GM18909 (cell line): ENCODE measurements at regions not wholly inside any gene's neighbourhood (a gene's known extent, or its start where the extent isn't known, plus 50 kb on each side); places are given as distances from the start of the nearest gene placed in this dataset.

Experiments
- ATAC-seq: cut with Tn5 transposase; IDR thresholded peaks from one replicate; pipeline ENCODE4 v1.9.1; 2021; ENCODE audit warnings: mild to moderate bottlenecking; ENCODE audit not compliant: unreplicated experiment, poor library complexity

GRCh38 chr6:98485593-98485992 is 348.8 kb upstream of the POU3F2 start:
- ATAC-seq = no peak

DNA sequence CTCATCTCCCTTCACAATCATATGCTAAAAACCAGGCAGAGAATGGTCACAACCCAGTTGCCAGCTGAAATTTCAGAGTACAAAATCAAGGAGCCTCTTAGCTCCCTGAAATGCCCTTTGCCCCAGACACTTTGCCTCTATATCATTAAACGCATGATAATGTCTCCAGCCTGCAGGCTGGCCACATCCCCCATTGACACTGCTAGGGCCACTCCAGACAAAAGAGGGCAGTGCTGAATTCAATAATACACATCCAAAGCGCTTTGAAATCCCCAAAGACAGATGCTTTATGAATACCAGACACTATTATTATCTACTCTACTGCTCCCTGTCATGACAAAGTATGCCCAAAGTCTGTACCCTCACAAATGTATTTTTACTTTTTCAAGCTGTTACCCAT is 348.3 kb upstream of the POU3F2 start:
- no peak for ATAC-seq

- ATAC-seq = no peak
Measured at GRCh38 chr6:98487612-98488011, 346.8 kb upstream of the POU3F2 start.

GRCh38 chr6:98498144-98498775 is 336.1 kb upstream of the POU3F2 start:
- ATAC-seq = no peak

DNA sequence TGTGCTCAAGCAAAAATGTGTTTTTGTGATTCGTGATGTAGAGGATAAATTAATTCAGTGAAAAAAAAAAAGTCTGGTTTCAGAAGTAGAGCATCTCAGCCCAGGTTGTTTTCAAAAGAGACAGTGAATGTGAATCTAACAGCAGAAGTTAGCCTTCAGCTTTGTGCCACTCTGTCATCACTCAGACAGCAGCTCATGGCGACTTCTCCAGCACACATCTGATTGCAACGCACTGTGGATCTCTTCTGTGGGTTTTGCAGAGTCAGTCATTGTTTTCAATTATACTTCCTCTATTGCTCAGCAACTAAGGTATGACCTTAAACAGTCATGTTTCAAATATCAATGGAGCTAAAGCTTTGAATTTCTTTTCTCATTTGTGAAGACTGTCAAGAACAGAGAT is 335.5 kb upstream of the POU3F2 start:
- no peak for ATAC-seq

DNA sequence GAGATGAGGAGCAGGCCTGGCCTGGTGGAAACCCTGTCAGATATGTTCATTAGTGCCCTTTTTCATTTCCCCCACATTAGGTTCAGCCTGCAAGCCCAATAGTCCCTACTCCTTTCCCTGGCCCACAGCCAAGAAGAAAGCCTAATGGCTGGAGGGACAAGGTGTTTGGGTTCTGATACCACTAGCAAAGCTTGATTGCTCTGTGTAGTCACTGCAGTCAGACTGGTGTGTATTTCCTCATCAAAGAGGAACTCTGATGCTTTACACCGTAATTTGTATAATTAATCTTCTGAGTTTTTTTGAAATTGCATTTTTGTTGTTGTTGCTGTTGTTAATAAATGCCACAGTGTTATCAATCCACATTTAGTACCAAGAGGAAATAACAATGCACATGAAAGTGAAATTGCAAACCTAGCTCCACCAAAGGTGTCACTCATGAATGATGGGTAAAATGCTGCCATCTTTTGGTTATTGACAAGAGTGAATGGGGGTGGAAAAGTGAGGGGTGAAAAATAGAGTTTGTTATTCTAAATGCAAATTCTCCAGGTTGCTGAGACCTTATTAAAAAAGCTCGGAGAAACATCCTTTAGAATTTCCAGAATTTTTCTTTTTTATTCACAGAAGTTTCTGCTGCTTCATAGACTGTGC is 320.2 kb upstream of the POU3F2 start:
- peak; percentile 68 for ATAC-seq

GRCh38 chr6:98514796-98515195 is 319.6 kb upstream of the POU3F2 start:
- no peak for ATAC-seq

DNA sequence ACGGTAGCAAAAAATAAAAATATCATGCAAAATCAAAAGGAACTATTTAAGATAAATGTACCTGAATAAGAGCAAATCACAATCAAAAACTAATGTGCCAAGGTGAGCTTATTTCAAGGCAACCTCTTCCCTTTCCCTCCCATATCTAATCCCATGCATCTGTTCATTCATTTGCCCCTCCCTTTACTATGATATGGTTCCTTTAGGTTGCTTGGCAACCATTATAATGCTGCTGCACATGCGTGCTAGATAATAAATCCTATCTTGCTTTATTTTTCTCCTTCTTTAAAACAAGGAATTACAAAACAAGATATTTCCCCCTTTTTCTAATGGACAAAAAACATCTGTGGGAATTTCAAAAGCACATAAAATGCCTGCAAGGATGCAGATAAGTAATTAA is 318.2 kb upstream of the POU3F2 start:
- no peak for ATAC-seq

DNA sequence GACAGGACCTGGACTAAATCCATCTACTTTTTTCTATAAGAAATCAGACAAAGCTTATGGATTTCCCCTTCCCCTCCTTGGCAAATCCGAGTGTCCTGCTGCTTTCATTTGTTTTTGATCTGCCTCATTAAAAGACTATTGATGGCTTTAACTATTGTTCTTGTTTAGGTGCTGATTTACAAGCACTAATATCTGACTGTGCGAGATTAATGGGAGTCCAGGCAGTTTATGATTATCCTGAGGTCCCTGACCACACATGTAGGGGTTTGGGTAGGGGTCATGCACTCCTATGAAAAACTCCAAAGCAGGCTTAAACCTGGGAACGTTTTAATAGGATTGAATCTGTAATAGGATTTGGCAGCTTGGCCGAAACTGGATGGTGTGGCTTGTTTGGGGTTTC is 317.5 kb upstream of the POU3F2 start:
- ATAC-seq = no peak

DNA sequence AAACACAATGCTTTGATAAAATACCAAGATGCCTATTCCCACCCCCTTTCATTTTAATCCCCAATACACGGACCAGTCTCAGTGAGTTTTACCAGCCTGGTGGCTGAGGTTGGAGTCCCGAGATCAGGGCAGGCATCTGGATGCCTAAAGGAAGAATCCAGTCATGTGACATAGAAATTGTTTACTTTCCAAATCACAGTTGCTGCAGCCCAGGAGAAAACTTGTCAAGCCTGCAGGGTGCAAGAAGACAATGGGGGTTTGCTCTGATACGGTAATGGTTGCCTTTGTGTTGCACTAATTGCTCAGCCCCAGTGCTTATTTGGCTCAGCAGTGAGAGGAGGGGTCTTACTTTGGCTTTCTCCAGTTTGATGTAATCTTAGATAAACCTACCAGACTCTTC is 308.5 kb upstream of the POU3F2 start:
- no peak for ATAC-seq

DNA sequence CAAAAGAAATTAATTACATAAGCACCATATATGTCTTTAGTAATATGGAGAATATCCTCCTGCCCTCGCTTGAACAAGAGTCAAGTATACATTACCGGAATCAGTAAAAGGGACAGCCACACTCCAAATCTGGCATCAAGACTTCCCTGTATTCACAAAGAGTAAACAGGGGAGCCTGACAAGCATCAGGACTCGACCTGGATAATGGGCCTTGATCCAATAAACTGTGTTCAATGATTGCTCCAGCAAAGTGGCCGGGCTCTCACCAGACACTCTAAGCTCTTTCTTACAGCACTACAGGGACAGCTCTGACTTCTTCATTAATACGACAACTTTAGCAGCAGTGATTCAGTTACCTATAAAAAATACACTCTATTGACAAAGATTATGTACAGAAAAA is 307.9 kb upstream of the POU3F2 start:
- no peak for ATAC-seq

DNA sequence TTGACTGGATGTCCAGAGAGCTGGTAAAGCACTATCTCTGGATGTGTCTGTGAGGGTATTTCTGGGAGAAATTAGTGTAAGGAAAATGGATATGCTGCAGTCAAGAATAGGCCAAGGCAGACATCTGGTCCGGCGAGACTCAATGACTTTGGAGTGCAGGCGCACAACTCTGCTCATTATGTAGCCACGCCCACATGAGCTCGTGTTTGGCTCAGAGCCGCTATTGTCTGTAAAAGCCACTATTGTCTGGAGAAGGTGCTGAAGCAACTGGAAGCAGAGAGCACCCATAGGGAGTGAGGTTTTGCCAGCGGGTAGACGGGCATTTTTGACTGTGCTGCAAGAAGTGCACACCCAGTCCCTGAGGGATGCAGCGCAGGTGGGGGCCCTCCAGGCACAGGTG is 305.0 kb upstream of the POU3F2 start:
- no peak for ATAC-seq

DNA sequence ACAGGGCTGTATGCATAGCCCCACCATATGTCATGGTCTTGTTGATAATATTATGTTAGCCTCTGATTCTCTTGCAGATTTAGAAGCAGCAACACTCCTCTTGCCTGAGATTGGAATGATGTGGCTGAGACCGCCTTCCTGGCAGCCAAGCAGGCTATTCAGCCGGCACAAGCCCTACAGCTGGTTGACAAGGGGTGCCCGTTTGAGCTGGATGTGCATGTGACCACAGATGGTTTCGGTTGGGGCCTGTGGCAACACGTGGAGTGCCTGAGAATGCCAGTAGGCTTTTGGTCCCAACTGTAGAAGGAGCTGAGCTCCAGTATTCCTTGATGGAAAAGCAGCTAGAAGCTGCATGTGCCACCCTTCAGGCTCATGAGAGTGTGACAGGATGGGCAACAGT is 303.6 kb upstream of the POU3F2 start:
- no peak for ATAC-seq

- ATAC-seq = no peak
Measured at GRCh38 chr6:98532004-98532403, 302.4 kb upstream of the POU3F2 start.

GRCh38 chr6:98539741-98540140 is 294.6 kb upstream of the POU3F2 start:
- peak; percentile 68 for ATAC-seq

GRCh38 chr6:98546376-98546775 is 288.0 kb upstream of the POU3F2 start:
- ATAC-seq = no peak

- no peak for ATAC-seq
Measured at GRCh38 chr6:98547151-98547550, 287.2 kb upstream of the POU3F2 start.

GRCh38 chr6:98547634-98548033 is 286.7 kb upstream of the POU3F2 start:
- ATAC-seq = no peak

- no peak for ATAC-seq
Measured at GRCh38 chr6:98548301-98548700, 286.1 kb upstream of the POU3F2 start.

GRCh38 chr6:98560418-98560817 is 274.0 kb upstream of the POU3F2 start:
- ATAC-seq = no peak

- no peak for ATAC-seq
Measured at GRCh38 chr6:98560841-98561240, 273.5 kb upstream of the POU3F2 start.

DNA sequence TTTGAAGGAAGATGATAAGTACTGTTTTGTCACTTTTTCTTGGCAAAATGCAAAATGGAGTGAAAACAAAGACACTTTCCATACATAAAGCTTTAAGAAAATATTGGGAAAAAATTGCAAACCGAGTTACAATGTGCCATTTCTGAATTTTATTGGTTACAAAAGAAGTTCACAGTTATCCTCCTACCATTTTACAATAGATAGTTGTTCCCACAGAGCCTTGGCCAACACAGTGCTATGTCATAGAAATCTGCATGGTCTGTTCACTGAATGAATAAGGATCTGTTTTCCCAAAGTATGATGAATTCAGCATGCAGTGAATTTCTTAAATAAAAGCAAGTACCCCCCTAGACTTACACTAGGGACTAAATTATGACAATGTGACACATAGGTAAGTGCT is 268.2 kb upstream of the POU3F2 start:
- no peak for ATAC-seq
